GM19239 (cell line): ENCODE measurements at regions not wholly inside any gene's neighbourhood (a gene's known extent, or its start where the extent isn't known, plus 50 kb on each side); places are given as distances from the start of the nearest gene placed in this dataset.
A peak's percentile ranks its signal among the peaks of the same experiment; 100 is the strongest.

Experiments used
- DNase-seq: peaks from one replicate; pipeline ENCODE4 v3.0.0; 2011; ENCODE audit warnings: low spot score; ENCODE audit not compliant: insufficient read length
- FAIRE-seq: peaks from 2 replicates; lab custom pipeline; 2011; peaks lifted over from hg19 to GRCh38; lab: Jason Lieb, UNC

DNA sequence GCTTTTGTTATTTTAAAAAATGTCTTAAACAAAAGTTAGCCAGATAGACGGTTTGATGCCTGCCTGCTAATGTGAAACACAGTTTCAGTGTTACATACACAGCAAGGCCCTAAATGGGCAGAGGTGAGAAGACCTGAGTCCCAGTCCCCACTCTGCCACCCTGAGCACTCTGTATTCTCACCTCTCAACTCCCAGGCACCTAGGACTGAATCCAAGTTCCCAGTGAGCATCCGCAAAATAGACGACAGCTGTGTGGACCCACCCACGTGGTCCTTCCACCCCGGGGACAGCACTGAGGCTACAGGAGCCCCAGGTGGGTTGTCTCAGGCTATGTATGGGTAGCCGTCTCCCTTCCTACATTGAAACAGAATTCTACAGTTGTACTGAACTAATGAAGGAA is 111.5 kb downstream of the RPL27A start:
- DNase-seq (no peak), FAIRE-seq (no peak)

DNA sequence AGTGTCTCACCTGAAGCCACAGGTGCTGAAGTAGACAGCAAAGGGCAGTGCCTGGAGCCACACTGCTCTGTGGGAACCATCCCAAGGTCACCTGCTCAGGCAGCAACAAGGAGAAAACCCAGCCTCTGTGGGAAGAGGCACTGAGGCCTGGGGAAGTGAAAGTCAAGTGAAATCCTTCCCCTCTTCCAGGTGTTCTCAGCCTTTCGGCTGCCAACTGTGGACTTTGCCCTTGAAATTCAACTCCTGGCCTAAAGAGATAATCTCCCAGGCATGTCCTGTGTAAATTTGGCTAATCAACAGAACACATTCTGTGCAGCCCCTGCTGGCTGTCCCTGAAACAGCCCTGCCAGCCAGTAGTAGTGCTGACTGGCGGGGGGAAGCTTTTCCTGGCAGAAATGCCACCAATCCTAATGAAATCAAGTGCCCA is 112.1 kb downstream of the RPL27A start:
- DNase-seq (no peak), FAIRE-seq (no peak)

GRCh38 chr11:8796941-8797340 is 114.0 kb upstream of the AKIP1 start:
- DNase-seq = no peak
- FAIRE-seq = no peak

DNA sequence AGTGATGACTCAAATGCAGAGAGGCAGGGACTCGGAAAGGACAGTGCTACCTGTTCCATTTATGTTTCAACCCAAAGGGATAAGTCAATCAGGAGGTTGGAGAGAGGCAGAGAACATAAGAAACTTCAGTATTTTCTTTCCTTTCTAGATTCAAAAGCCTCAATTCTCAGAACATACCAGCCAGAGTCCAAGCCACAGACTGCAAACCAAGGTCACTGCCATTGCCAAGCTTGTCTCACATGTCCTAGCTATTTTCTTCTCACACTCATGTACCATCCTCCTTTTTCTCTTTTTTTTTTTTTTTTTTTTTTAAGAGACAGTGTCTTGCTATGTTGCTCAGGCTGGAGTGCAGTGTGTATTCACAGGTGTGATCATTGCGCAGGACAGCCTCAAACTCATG is 111.7 kb upstream of the AKIP1 start:
- FAIRE-seq (no peak), DNase-seq (no peak)

GRCh38 chr11:8800520-8801110 is 110.4 kb upstream of the AKIP1 start:
- FAIRE-seq = no peak
- DNase-seq = no peak

DNA sequence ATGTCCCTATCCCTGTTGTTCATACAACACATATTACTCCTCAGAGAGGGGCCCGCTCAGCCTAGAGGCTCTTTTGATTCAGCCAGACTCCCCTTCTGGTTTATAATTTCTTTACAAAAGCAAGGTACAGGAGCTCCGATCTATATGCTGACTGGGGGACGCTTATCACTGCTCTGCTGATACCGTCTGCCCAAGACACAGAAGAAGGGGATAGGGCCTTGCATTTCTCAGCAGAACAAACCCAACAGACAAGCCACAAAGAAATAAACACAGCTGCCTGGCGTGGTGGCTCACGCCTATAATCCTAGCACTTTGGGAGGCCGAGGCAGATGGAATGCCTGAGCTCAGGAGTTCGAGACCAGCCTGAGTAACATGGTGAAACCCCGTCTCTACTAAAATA is 109.9 kb upstream of the AKIP1 start:
- no peak for FAIRE-seq
- DNase-seq = no peak

DNA sequence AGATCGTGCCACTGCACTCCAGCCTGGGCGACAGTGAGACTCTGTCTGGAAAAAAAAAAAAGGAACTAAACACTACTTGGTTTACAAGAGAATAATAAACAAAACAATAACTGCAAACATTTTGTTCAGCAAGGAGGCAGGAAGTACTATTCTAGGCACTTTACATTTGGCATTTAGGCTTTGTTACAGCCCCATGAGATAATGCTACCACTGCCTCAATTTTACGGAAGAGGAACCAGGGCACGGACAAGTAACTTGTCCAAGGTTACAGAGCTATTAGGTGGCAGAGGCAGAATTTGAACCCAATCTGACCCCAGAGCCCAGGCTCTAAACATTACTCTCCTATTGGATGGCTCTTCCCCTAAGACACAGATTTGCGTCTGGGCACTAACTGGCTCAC is 108.7 kb upstream of the AKIP1 start:
- no peak for FAIRE-seq
- DNase-seq = no peak

DNA sequence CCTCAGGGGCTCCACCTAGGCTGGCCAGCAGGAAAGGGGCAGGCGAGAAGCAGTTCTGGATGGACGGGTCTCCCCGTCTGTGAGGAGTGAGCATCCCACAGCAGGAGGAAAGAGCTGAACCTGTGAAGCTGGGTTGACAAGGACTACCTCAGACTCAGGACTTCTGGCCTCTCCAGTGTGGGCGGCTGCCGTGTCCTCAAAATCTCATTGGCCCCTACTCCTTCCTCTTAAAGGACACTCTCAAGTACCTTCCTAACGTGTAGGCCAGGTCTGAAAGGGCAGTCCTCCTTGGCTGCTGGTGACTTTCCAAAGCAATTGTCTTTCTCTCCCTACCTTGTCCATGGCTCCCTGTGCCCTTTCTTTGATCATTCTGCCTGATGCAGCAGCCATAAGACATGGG is 107.0 kb upstream of the AKIP1 start:
- DNase-seq (no peak), FAIRE-seq (no peak)

DNA sequence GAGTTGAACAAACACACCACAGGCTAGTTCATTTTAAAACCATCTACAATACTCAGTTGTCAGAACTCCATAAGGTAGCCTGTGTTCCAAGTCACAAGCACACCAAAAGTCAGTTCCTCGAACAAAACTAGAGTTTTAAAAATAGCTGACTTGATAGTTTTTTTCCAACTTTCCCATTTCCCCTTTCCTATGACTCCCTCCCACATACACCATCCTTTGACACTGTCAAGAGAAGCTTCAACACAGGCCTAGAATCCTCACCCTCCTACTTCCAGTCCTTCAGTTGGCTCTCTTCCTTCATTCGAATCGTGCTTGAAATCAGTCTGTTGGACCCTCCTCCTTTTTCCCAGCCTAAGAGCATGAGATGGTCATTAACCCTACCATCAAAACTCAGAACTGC is 105.7 kb upstream of the AKIP1 start:
- DNase-seq (no peak), FAIRE-seq (no peak)

GRCh38 chr11:8806974-8807373 is 104.0 kb upstream of the AKIP1 start:
- no peak for DNase-seq
- no peak for FAIRE-seq

- FAIRE-seq (no peak), DNase-seq (no peak)
Observed at GRCh38 chr11:8807544-8808225, 103.3 kb upstream of the AKIP1 start.

- no peak for FAIRE-seq
- no peak for DNase-seq
Observed at GRCh38 chr11:8808226-8808585, 102.8 kb upstream of the AKIP1 start.

DNA sequence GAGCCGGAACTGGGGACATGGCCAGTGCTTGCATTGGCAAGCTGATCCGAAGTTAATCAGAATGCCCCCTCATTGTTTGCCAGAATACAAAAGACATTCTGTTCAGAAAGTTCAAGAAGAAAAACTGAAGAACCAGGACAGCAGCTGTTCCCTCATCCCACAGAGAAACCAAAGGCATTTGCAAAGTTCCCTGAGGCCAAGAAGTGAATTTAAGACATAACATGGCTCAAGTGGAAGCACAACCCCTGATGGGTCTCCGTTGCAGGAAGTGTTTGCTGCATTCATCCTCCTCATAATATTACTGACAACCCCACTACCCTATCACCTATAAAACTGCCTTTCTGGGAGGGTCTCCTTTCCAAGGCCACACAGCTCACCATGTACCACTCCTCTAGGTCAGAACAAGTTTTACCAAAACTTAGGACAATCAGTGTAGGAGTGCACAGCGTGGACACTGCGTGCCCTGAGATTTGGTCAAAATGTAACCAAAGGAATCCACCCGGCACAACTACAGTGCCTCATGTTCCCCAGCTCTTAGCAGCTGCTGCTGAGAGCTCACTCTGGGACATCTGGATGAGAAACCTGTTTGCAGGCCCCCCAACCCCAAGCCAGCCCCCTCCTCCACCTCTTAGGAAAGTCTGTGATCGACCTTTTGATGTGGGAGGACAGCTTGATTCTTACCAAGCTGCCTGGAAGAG is 101.6 kb upstream of the AKIP1 start:
- DNase-seq = no peak
- FAIRE-seq = no peak

- DNase-seq (no peak), FAIRE-seq (no peak)
Observed at GRCh38 chr11:8809939-8810539, 101.0 kb upstream of the AKIP1 start.

- DNase-seq = no peak
Observed at GRCh38 chr11:8810540-8811301, 100.3 kb upstream of the AKIP1 start.

GRCh38 chr11:8811571-8811970 is 99.4 kb upstream of the AKIP1 start:
- DNase-seq = no peak
- FAIRE-seq = no peak

More at GRCh38 chr11:8810540-8811301, 100.3 kb upstream of the AKIP1 start:
- FAIRE-seq = no peak

DNA sequence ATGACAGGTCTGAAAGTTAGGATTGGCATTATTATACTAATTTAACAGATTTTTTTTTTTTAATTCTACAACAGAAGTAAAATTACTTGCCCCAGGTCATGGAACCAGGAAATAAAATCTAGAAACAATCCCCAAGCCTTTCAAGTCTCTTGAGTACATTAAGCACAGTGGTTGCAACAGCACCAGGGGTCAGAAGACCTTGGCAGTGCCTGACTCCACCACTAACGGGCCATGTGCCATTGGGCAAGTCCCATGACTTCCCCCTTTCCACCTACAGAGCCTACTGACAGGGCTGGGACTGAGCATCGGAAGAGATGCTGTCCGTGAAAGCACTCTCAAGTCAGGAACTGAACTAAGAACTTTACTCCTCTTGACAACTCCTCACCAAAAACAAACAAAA is 98.6 kb upstream of the AKIP1 start:
- DNase-seq (no peak), FAIRE-seq (no peak)

DNA sequence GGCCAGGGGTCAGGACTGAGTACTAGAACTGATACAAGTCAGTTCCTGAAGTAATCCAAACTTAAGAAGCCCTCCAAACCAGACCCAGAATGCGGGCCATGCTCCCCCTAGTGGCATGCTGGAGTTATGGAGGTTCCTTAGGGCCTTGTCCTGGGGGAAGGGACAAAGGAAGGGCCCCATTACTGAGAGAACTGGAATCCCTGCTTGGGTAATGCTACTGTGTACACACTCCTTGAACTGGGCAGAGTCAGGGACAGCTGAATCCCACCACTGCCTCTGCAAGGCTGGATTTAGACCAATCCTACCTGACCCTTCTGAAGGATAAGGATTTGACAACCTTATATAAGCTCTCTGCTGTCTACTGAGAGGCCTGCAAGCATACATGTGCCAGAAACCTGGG is 97.3 kb upstream of the AKIP1 start:
- peak; percentile 60 for DNase-seq
- FAIRE-seq = peak; percentile 42

- DNase-seq (no peak), FAIRE-seq (no peak)
Observed at GRCh38 chr11:8814209-8814922, 96.6 kb upstream of the AKIP1 start.

DNA sequence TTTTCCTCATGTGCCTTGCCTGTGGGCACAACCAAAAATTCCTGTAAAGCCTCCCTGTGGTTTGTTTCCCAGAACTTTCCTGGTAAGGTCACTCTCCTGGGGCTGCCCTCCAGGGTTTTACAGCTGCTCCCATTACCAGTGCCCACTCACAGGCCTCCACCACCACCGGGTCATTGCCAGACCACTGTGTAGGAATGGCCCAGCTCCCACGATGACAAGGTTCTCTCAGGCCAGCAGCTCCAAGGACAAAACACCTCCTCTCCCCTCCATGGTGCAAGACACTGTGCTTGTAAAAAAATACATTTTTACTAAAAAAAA is 96.1 kb upstream of the AKIP1 start:
- FAIRE-seq = no peak
- DNase-seq = no peak
